Astrocyte of the cerebellum (primary cell): ENCODE measurements at regions not wholly inside any gene's neighbourhood (a gene's known extent, or its start where the extent isn't known, plus 50 kb on each side); places are given as distances from the start of the nearest gene placed in this dataset.

Experiments
- DNase-seq: peaks from one replicate; pipeline ENCODE4 v3.0.0-alpha.2; 2011; ENCODE audit warnings: low read depth
- H3K4me3 ChIP-seq: 2 replicates; pipeline ENCODE4 v1.5.1; 2011; ENCODE audit warnings: mild to moderate bottlenecking, low read depth, low read length, moderate library complexity
- in situ Hi-C: cut with HindIII; loops from 2 replicates; pipeline ENCODE4 v1.10.0; 2017; ENCODE audit warnings: low sequenced_read_pairs
- TF ChIP-seq, protein P1 (sequence below): IDR thresholded peaks from 2 replicates; pipeline ENCODE4 v1.5.1; 2012; ENCODE audit warnings: low read length, low read depth, moderate library complexity, mild to moderate bottlenecking; ENCODE audit errors: missing control alignments

- no peak overlapping the region for H3K4me3 ChIP-seq
- in situ Hi-C loops = no loop called here
- TF ChIP-seq, protein P1, sequence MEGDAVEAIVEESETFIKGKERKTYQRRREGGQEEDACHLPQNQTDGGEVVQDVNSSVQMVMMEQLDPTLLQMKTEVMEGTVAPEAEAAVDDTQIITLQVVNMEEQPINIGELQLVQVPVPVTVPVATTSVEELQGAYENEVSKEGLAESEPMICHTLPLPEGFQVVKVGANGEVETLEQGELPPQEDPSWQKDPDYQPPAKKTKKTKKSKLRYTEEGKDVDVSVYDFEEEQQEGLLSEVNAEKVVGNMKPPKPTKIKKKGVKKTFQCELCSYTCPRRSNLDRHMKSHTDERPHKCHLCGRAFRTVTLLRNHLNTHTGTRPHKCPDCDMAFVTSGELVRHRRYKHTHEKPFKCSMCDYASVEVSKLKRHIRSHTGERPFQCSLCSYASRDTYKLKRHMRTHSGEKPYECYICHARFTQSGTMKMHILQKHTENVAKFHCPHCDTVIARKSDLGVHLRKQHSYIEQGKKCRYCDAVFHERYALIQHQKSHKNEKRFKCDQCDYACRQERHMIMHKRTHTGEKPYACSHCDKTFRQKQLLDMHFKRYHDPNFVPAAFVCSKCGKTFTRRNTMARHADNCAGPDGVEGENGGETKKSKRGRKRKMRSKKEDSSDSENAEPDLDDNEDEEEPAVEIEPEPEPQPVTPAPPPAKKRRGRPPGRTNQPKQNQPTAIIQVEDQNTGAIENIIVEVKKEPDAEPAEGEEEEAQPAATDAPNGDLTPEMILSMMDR = no peak
- DNase-seq = no peak
Observed at GRCh38 chr2:60371681-60372080, 181.8 kb downstream of the BCL11A start.

GRCh38 chr2:60371219-60371618 is 182.2 kb downstream of the BCL11A start:
- DNase-seq = no peak
- no peak overlapping the region for H3K4me3 ChIP-seq
- in situ Hi-C loops = no loop called here
- TF ChIP-seq, protein P1 = no peak

- no peak for DNase-seq
- in situ Hi-C loops = no loop called here
- H3K4me3 ChIP-seq = no peak overlapping the region
- TF ChIP-seq, protein P1 = no peak
Observed at GRCh38 chr2:60370814-60371213, 182.6 kb downstream of the BCL11A start.

GRCh38 chr2:60368456-60368855 is 185.0 kb downstream of the BCL11A start:
- TF ChIP-seq, protein P1 = no peak
- in situ Hi-C loops = no loop called here
- no peak overlapping the region for H3K4me3 ChIP-seq
- DNase-seq = no peak

- in situ Hi-C loops = no loop called here
- no peak for DNase-seq
- TF ChIP-seq, protein P1 = no peak
- no peak overlapping the region for H3K4me3 ChIP-seq
Observed at GRCh38 chr2:60366135-60366712, 187.2 kb downstream of the BCL11A start.

DNA sequence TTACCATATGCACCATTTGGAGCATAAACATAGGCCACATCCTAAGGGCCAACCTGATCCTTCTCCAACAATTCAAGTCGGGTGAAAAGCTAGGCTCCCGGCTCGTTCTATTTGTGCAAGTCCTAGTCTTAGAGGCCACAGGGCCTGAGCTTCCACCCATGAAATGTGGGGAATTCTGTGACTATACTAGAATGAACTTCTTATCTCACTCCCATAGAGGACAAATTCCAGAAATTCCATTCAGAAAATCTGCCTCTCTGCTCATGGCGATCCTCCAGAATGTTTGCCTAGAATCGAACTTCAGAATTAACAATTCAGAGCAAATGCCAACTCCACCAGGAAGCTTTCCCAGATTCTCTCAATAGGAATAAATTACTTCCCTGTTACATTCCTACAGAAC is 187.9 kb downstream of the BCL11A start:
- H3K4me3 ChIP-seq = no peak overlapping the region
- in situ Hi-C loops = no loop called here
- DNase-seq = no peak

More for the DNA sequence above, 187.9 kb downstream of the BCL11A start:
- TF ChIP-seq, protein P1 = no peak
